K562 (cell line): ENCODE measurements at regions not wholly inside any gene's neighbourhood (a gene's known extent, or its start where the extent isn't known, plus 50 kb on each side); places are given as distances from the start of the nearest gene placed in this dataset.

Experiments
- ATF1 ChIP-seq, 2 experiments: fragments of 450-650 bp in 1 of 2; IDR thresholded peaks; 2 replicates each; pipeline ENCODE4 v1.6.1; 2016; ENCODE audit warnings: missing compliant biosample characterization in 1 of 2, missing genetic modification characterization in 1 of 2
- CHD4 ChIP-seq: fragments of 200-600 bp; sonication (generic); IDR thresholded peaks from 3 replicates; pipeline ENCODE4 v1.6.1; 2012; ENCODE audit warnings: low read depth, mild to moderate bottlenecking, mixed read lengths, low read length, inconsistent platforms; ENCODE audit not compliant: insufficient read depth, insufficient replicate concordance, poor library complexity, severe bottlenecking
- CREB1 ChIP-seq, 2 experiments: sonication (generic) in 1 of 2; formaldehyde crosslinking in 1 of 2; IDR thresholded peaks; 2 replicates each; pipeline versions ENCODE4 v1.6.1 to v1.8.0; 2012 to 2022; ENCODE audit warnings: inconsistent platforms in 1 of 2, mild to moderate bottlenecking in 1 of 2, missing genetic modification reagents in 1 of 2, moderate library complexity in 1 of 2
- CTCF ChIP-seq, 3 experiments: IDR thresholded peaks in 2 of 3; conservative IDR thresholded peaks in 1 of 3; 2 replicates each; pipeline ENCODE4 v1.5.1; 2011 to 2012; ENCODE audit warnings: low read length in 3 of 3, mild to moderate bottlenecking in 3 of 3, control low read depth in 2 of 3, improper control_type of control experiment in 1 of 3, inconsistent platforms in 1 of 3, low read depth in 1 of 3, mixed read lengths in 1 of 3, moderate library complexity in 1 of 3; ENCODE audit not compliant: insufficient read depth in 2 of 3
- ELF1 ChIP-seq: fragments of 200-800 bp; sonication (Bioruptor generic); IDR thresholded peaks from 2 replicates; pipeline ENCODE4 v1.6.1; 2016; ENCODE audit warnings: missing genetic modification characterization, missing compliant biosample characterization
- HNRNPL ChIP-seq: fragments of 200-400 bp; formaldehyde crosslinking; IDR thresholded peaks from 2 replicates; pipeline ENCODE4 v1.6.1; 2017; ENCODE audit warnings: low read depth, mild to moderate bottlenecking, low read length
- JUN ChIP-seq, 2 experiments: sonication (generic) in 1 of 2; formaldehyde crosslinking in 1 of 2; IDR thresholded peaks; 2 replicates each; pipeline versions ENCODE4 v1.6.1 to v1.8.0; 2012 to 2022; ENCODE audit warnings: borderline replicate concordance in 2 of 2, mild to moderate bottlenecking in 2 of 2, improper control_type of control experiment in 1 of 2, low read depth in 1 of 2, low read length in 1 of 2, missing genetic modification reagents in 1 of 2
- NFE2 ChIP-seq: IDR thresholded peaks from 2 replicates; pipeline ENCODE4 v1.6.1; 2014; ENCODE audit warnings: antibody characterized with exemption, low read depth
- NFRKB ChIP-seq: fragments of 450-650 bp; IDR thresholded peaks from 2 replicates; pipeline ENCODE4 v1.6.1; 2016; ENCODE audit warnings: low read depth
- PHF8 ChIP-seq: fragments of 200-600 bp; sonication (generic); IDR thresholded peaks from 2 replicates; pipeline ENCODE4 v1.6.1; 2012; ENCODE audit warnings: mixed run types, mild to moderate bottlenecking, inconsistent platforms, low read length, moderate library complexity, borderline replicate concordance
- POLR2AphosphoS2 ChIP-seq: IDR thresholded peaks from 2 replicates; pipeline ENCODE4 v1.6.1; 2012; ENCODE audit warnings: low read length, improper control_type of control experiment
- RBM22 ChIP-seq: fragments of 200-400 bp; formaldehyde crosslinking; IDR thresholded peaks from 2 replicates; pipeline ENCODE4 v1.6.1; 2018; ENCODE audit warnings: low read length, low read depth; ENCODE audit not compliant: poor library complexity, severe bottlenecking
- ZNF224 ChIP-seq: sonication (generic); formaldehyde crosslinking; IDR thresholded peaks from 2 replicates; pipeline ENCODE4 v1.8.0; 2022; ENCODE audit warnings: mild to moderate bottlenecking, missing genetic modification reagents
- ZNF277 ChIP-seq: fragments of 250-450 bp; sonication (Bioruptor Pico); IDR thresholded peaks from 2 replicates; pipeline ENCODE4 v1.8.0; 2022; ENCODE audit warnings: inconsistent platforms, mild to moderate bottlenecking, moderate library complexity, borderline replicate concordance

- TF ChIP-seq CHD4 (no peak), CREB1 (IDR thresholded peaks at IDR 0.05) (no peak), CREB1 (CRISPR knock-in tag; IDR thresholded peaks at IDR 0.05) (no peak), RBM22 (no peak), ZNF224 (CRISPR knock-in tag) (no peak), PHF8 (no peak), CTCF (IDR thresholded peaks at IDR 0.05 in 2 of 3, conservative IDR thresholded peaks at IDR 0.05 in 1 of 3; ENCODE audit: insufficient read depth in 2 of 3, low read depth in 1 of 3, low read length in 3 of 3) (no peak), POLR2AphosphoS2 (no peak), ATF1 (CRISPR knock-in tag; IDR thresholded peaks at IDR 0.05) (no peak), ATF1 (tag; IDR thresholded peaks at IDR 0.05) (no peak), ZNF277 (CRISPR knock-in tag) (no peak), NFRKB (no peak), JUN (IDR thresholded peaks at IDR 0.05; ENCODE audit: borderline replicate concordance, low read depth, low read length) (no peak), JUN (CRISPR knock-in tag; IDR thresholded peaks at IDR 0.05; ENCODE audit: borderline replicate concordance) (no peak), HNRNPL (no peak), NFE2 (no peak), ELF1 (tag) (no peak)
These were observed 52.7 kb upstream of the PELI1 start for GRCh38 chr2:64196963-64197362.
